ENCODE measurements at regions not wholly inside any gene's neighbourhood (a gene's known extent, or its start where the extent isn't known, plus 50 kb on each side); places are given as distances from the start of the nearest gene placed in this dataset.

DNA sequence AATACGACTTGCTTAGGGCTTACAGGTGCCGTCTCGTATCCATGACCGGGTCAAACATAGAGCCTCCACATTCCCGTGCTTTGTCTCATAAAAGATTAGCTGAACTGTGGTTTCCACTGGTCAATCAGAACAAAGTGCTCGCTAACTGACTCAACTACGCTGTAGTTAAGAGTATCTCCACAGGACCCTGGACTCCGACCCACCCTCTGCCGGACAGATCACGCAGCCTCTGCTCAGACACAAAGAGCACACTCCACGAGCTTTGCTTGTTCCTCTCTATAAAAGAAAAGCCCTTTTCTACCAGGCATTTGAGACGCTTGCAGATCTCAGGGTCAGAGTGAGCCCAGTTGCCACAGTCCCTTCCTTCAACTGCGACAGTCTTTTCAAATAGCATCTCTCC lies 298.7 kb upstream of the CDH4 start:
- TF ChIP-seq CTCF (conservative IDR thresholded peaks at IDR 0.05; ENCODE audit: low read length), result no peak
- Histone ChIP-seq H3K9me3 (ENCODE audit: low read length) (no peaks in the 10 kb centered on the region), H3K4me3 (ENCODE audit: low read depth, low read length, poor library complexity, severe bottlenecking) (no peak overlapping the region), H3K4me1 (ENCODE audit: insufficient read depth, low read length, poor library complexity, severe bottlenecking) (no peaks in the 10 kb centered on the region), H3K27ac (ENCODE audit: low read depth, low read length, poor library complexity, severe bottlenecking) (no peak overlapping the region), H3K9me2 (ENCODE audit: insufficient read depth, low read length) (no peaks in the 10 kb centered on the region), H3K79me2 (ENCODE audit: insufficient read depth, low read depth, low read length) (no peaks in the 10 kb centered on the region), H3K36me3 (ENCODE audit: insufficient read depth, low read length) (no peaks in the 10 kb centered on the region), H2AFZ (ENCODE audit: low read length) (no peak overlapping the region), H3K4me2 (ENCODE audit: low read length) (no peak overlapping the region), H4K20me1 (ENCODE audit: insufficient read depth, low read length) (no peaks in the 10 kb centered on the region)
- ChIA-PET POLR2A (no interaction called here), CTCF (ENCODE audit: unreplicated experiment) (no interaction called here)
- DNase-seq (ENCODE audit: low spot score), result no peak
- intact Hi-C loops (cut with micrococcal nuclease; ENCODE audit: unreplicated experiment), result no loop called here
- BruUV-seq (replicated peaks), result no TSS peak

GRCh38 chr20:60955706-60956105 lies 296.4 kb upstream of the CDH4 start:
- BruUV-seq (replicated peaks), result no TSS peak

GRCh38 chr20:60956194-60956593 lies 295.9 kb upstream of the CDH4 start:
- CTCF ChIA-PET (ENCODE audit: unreplicated experiment), result no interaction called here
- H3K36me3 ChIP-seq (ENCODE audit: insufficient read depth, low read length), result no peaks in the 10 kb centered on the region
- no peak overlapping the region for H2AFZ ChIP-seq (ENCODE audit: low read length)
- no peak for DNase-seq (ENCODE audit: low spot score)
- H3K4me3 ChIP-seq (ENCODE audit: low read depth, low read length, poor library complexity, severe bottlenecking), result no peak overlapping the region
- H3K4me1 ChIP-seq (ENCODE audit: insufficient read depth, low read length, poor library complexity, severe bottlenecking), result no peaks in the 10 kb centered on the region
- no peak overlapping the region for H3K4me2 ChIP-seq (ENCODE audit: low read length)
- intact Hi-C loops (cut with micrococcal nuclease; ENCODE audit: unreplicated experiment), result no loop called here
- H3K9me3 ChIP-seq (ENCODE audit: low read length), result no peaks in the 10 kb centered on the region
- BruUV-seq (replicated peaks), result no TSS peak
- TF ChIP-seq EZH2phosphoT487 (IDR thresholded peaks at IDR 0.05; ENCODE audit: borderline replicate concordance, low read depth, low read length) (no peak), CTCF (conservative IDR thresholded peaks at IDR 0.05; ENCODE audit: low read length) (no peak)
- no peaks in the 10 kb centered on the region for H3K9me2 ChIP-seq (ENCODE audit: insufficient read depth, low read length)
- H3K27ac ChIP-seq (ENCODE audit: low read depth, low read length, poor library complexity, severe bottlenecking), result no peak overlapping the region
- H3K79me2 ChIP-seq (ENCODE audit: insufficient read depth, low read depth, low read length), result no peaks in the 10 kb centered on the region
- POLR2A ChIA-PET, result no interaction called here
- no peaks in the 10 kb centered on the region for H4K20me1 ChIP-seq (ENCODE audit: insufficient read depth, low read length)

More at GRCh38 chr20:60955706-60956105, 296.4 kb upstream of the CDH4 start:
- no peaks in the 10 kb centered on the region for H3K36me3 ChIP-seq (ENCODE audit: insufficient read depth, low read length)
- no peak overlapping the region for H3K4me3 ChIP-seq (ENCODE audit: low read depth, low read length, poor library complexity, severe bottlenecking)
- no peaks in the 10 kb centered on the region for H4K20me1 ChIP-seq (ENCODE audit: insufficient read depth, low read length)
- no peaks in the 10 kb centered on the region for H3K4me1 ChIP-seq (ENCODE audit: insufficient read depth, low read length, poor library complexity, severe bottlenecking)
- H3K9me3 ChIP-seq (ENCODE audit: low read length), result no peaks in the 10 kb centered on the region
- intact Hi-C loops (cut with micrococcal nuclease; ENCODE audit: unreplicated experiment), result no loop called here
- no peak overlapping the region for H3K4me2 ChIP-seq (ENCODE audit: low read length)
- TF ChIP-seq CTCF (conservative IDR thresholded peaks at IDR 0.05; ENCODE audit: low read length), result no peak
- H3K9me2 ChIP-seq (ENCODE audit: insufficient read depth, low read length), result no peaks in the 10 kb centered on the region
- H3K27ac ChIP-seq (ENCODE audit: low read depth, low read length, poor library complexity, severe bottlenecking), result no peak overlapping the region
- POLR2A ChIA-PET, result no interaction called here
- no peak for DNase-seq (ENCODE audit: low spot score)
- H3K79me2 ChIP-seq (ENCODE audit: insufficient read depth, low read depth, low read length), result no peaks in the 10 kb centered on the region
- H2AFZ ChIP-seq (ENCODE audit: low read length), result no peak overlapping the region
- CTCF ChIA-PET (ENCODE audit: unreplicated experiment), result no interaction called here

Data from OCI-LY7 (cell line).